KMS-11 (cell line): ENCODE measurements at regions not wholly inside any gene's neighbourhood (a gene's known extent, or its start where the extent isn't known, plus 50 kb on each side); places are given as distances from the start of the nearest gene placed in this dataset.

Experiments
- H2AFZ ChIP-seq: fragments of 200-600 bp; sonication (generic); 2 replicates; pipeline ENCODE4 v1.6.1; 2016; ENCODE audit warnings: antibody characterized with exemption, mixed run types, low read depth
- H3K27ac ChIP-seq: fragments of 200-600 bp; sonication (generic); 2 replicates; pipeline ENCODE4 v1.6.1; 2016; ENCODE audit warnings: mild to moderate bottlenecking, mixed run types
- H3K27me3 ChIP-seq: fragments of 200-600 bp; sonication (generic); 2 replicates; pipeline ENCODE4 v1.6.1; 2017; ENCODE audit warnings: mild to moderate bottlenecking, low read depth, mixed run types, moderate library complexity; ENCODE audit not compliant: insufficient read depth
- H3K36me3 ChIP-seq: fragments of 200-600 bp; sonication (generic); 2 replicates; pipeline ENCODE4 v1.6.1; 2017; ENCODE audit warnings: mild to moderate bottlenecking, mixed run types; ENCODE audit not compliant: insufficient read depth
- H3K4me1 ChIP-seq: fragments of 200-600 bp; sonication (generic); 2 replicates; pipeline ENCODE4 v1.6.1; 2016; ENCODE audit warnings: mild to moderate bottlenecking, low read depth, mixed run types; ENCODE audit not compliant: poor library complexity, severe bottlenecking
- H3K4me2 ChIP-seq: fragments of 200-600 bp; sonication (generic); 2 replicates; pipeline ENCODE4 v1.7.0; 2016; ENCODE audit warnings: mild to moderate bottlenecking, mixed run types
- H3K4me3 ChIP-seq: fragments of 200-600 bp; sonication (generic); IDR thresholded peaks from 2 replicates; pipeline ENCODE4 v1.6.1; 2017; ENCODE audit warnings: low read depth, low read length, mixed read lengths; ENCODE audit not compliant: insufficient read depth
- H3K79me2 ChIP-seq: fragments of 200-600 bp; sonication (generic); 2 replicates; pipeline ENCODE4 v1.6.1; 2016; ENCODE audit warnings: low read depth, mixed run types; ENCODE audit not compliant: insufficient read depth
- H3K9ac ChIP-seq: fragments of 200-600 bp; sonication (generic); 2 replicates; pipeline ENCODE4 v1.6.1; 2016; ENCODE audit warnings: mild to moderate bottlenecking, mixed run types
- H4K20me1 ChIP-seq: fragments of 200-600 bp; sonication (generic); 2 replicates; pipeline ENCODE4 v1.6.1; 2016; ENCODE audit warnings: mild to moderate bottlenecking, mixed run types; ENCODE audit not compliant: insufficient read depth
- TF ChIP-seq, protein P1 (sequence below): fragments of 200-600 bp; sonication (generic); conservative IDR thresholded peaks from 2 replicates; pipeline ENCODE4 v1.6.1; 2017; ENCODE audit warnings: low read depth, mild to moderate bottlenecking, antibody characterized with exemption, low read length, moderate library complexity, mixed read lengths

DNA sequence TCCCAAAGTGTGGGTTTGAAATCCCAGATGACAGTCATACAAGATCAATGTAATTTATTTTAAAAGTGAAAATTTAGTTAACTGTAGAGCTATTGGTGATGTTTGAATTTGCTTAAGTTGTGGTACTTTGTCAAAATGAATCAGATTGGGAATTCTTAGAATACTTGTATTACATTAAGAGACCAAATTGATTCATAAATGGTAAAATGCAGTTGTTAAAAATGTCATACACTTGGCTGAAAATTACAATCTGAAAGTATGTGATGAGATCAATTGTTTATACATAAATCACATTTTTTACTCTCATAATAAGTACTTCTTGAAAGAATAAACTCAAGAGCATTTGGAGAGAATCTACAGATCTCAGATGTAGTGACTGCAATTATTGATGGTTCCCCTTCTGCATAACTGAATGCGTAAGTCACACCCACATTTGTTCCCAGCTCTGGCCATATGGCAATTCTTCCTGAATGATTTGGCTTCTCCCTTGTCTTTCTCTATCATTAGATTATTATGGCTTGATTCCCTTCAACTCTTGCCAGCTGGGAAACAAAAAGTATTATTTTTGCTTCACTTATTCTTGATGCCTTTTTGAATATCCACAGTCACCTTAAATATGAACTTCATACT, 558.5 kb downstream of the CPS1 start:
- Histone ChIP-seq H3K4me1 (no peaks in the 10 kb centered on the region), H3K79me2 (no peaks in the 10 kb centered on the region), H2AFZ (no peak overlapping the region), H3K27ac (no peak overlapping the region), H3K4me3 (no peak overlapping the region), H3K4me2 (no peak overlapping the region), H3K27me3 (no peaks in the 10 kb centered on the region), H3K9ac (no peak overlapping the region), H3K36me3 (no peaks in the 10 kb centered on the region), H4K20me1 (no peaks in the 10 kb centered on the region)
- TF ChIP-seq, protein P1, sequence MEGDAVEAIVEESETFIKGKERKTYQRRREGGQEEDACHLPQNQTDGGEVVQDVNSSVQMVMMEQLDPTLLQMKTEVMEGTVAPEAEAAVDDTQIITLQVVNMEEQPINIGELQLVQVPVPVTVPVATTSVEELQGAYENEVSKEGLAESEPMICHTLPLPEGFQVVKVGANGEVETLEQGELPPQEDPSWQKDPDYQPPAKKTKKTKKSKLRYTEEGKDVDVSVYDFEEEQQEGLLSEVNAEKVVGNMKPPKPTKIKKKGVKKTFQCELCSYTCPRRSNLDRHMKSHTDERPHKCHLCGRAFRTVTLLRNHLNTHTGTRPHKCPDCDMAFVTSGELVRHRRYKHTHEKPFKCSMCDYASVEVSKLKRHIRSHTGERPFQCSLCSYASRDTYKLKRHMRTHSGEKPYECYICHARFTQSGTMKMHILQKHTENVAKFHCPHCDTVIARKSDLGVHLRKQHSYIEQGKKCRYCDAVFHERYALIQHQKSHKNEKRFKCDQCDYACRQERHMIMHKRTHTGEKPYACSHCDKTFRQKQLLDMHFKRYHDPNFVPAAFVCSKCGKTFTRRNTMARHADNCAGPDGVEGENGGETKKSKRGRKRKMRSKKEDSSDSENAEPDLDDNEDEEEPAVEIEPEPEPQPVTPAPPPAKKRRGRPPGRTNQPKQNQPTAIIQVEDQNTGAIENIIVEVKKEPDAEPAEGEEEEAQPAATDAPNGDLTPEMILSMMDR: no peak

DNA sequence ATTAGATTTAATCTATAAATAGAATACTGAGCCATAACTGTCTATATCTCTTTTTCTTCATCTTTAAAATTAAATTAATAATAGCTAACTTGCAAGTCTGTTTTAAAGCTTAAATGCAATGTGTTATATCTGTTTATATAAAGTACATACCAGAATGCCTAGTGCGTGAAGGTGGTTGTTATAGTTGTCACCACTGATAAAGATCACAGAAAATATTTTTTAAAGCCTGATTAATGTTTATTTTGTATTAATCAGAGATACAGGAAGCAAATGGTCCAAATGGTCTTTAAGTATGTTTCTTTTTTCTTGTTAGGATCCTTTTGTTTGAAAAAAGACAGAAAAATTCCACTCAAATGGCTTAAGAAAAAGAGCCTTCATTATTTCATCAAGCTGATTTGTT, 560.6 kb downstream of the CPS1 start:
- H3K9ac ChIP-seq: no peak overlapping the region
- TF ChIP-seq, protein P1: no peak
- no peak overlapping the region for H3K27ac ChIP-seq
- no peaks in the 10 kb centered on the region for H3K4me1 ChIP-seq
- no peak overlapping the region for H3K4me2 ChIP-seq
- H2AFZ ChIP-seq: no peak overlapping the region
- no peaks in the 10 kb centered on the region for H4K20me1 ChIP-seq
- H3K27me3 ChIP-seq: no peaks in the 10 kb centered on the region
- H3K79me2 ChIP-seq: no peaks in the 10 kb centered on the region
- H3K36me3 ChIP-seq: no peaks in the 10 kb centered on the region
- no peak overlapping the region for H3K4me3 ChIP-seq

- H3K4me1 ChIP-seq: no peaks in the 10 kb centered on the region
- no peak overlapping the region for H3K9ac ChIP-seq
- no peak overlapping the region for H3K4me2 ChIP-seq
- TF ChIP-seq, protein P1: no peak
- H3K36me3 ChIP-seq: no peaks in the 10 kb centered on the region
- H4K20me1 ChIP-seq: no peaks in the 10 kb centered on the region
- H3K27ac ChIP-seq: no peak overlapping the region
- no peak overlapping the region for H3K4me3 ChIP-seq
- H3K27me3 ChIP-seq: no peaks in the 10 kb centered on the region
- H3K79me2 ChIP-seq: no peaks in the 10 kb centered on the region
- H2AFZ ChIP-seq: no peak overlapping the region
Measured at GRCh38 chr2:211126256-211126655, 569.9 kb downstream of the CPS1 start.

GRCh38 chr2:211127501-211127900, 571.1 kb downstream of the CPS1 start:
- TF ChIP-seq, protein P1: no peak
- no peak overlapping the region for H3K27ac ChIP-seq
- H3K4me2 ChIP-seq: no peak overlapping the region

More at GRCh38 chr2:211127501-211127900, 571.1 kb downstream of the CPS1 start:
- H3K79me2 ChIP-seq: no peaks in the 10 kb centered on the region
- no peak overlapping the region for H3K4me3 ChIP-seq
- H3K27me3 ChIP-seq: no peaks in the 10 kb centered on the region
- no peak overlapping the region for H3K9ac ChIP-seq
- no peaks in the 10 kb centered on the region for H3K4me1 ChIP-seq
- no peaks in the 10 kb centered on the region for H4K20me1 ChIP-seq
- no peaks in the 10 kb centered on the region for H3K36me3 ChIP-seq
- H2AFZ ChIP-seq: no peak overlapping the region
